ENCODE measurements at regions not wholly inside any gene's neighbourhood (a gene's known extent, or its start where the extent isn't known, plus 50 kb on each side); places are given as distances from the start of the nearest gene placed in this dataset.
"Not testable (repeated sequence)": the region's sequence is repeated elsewhere in the genome, so short reads cannot be mapped to it uniquely, and the experiment has no call there.

- Histone ChIP-seq H3K4me3 (ENCODE audit: low read length) (no peak overlapping the region), H2AFZ (ENCODE audit: low read depth, low read length) (no peak overlapping the region), H3K9me3 (ENCODE audit: low read length) (no peaks in the 10 kb centered on the region), H3K36me3 (ENCODE audit: insufficient read depth, low read length) (no peaks in the 10 kb centered on the region), H3K4me1 (ENCODE audit: insufficient read depth, low read length) (no peaks in the 10 kb centered on the region), H3K27me3 (ENCODE audit: insufficient read depth, low read length) (no peaks in the 10 kb centered on the region)
These were observed 316.8 kb upstream of the CNTN5 start for GRCh38 chr11:98703779-98704556.

GRCh38 chr11:98710026-98710425 is 310.7 kb upstream of the CNTN5 start:
- Histone ChIP-seq H2AFZ (ENCODE audit: low read depth, low read length) (no peak overlapping the region), H3K36me3 (ENCODE audit: insufficient read depth, low read length) (no peaks in the 10 kb centered on the region), H3K9me3 (ENCODE audit: low read length) (no peaks in the 10 kb centered on the region), H3K4me3 (ENCODE audit: low read length) (no peak overlapping the region), H3K4me1 (ENCODE audit: insufficient read depth, low read length) (no peaks in the 10 kb centered on the region), H3K27me3 (ENCODE audit: insufficient read depth, low read length) (no peaks in the 10 kb centered on the region)

- Histone ChIP-seq H3K27me3 (ENCODE audit: insufficient read depth, low read length) (no peaks in the 10 kb centered on the region), H3K4me1 (ENCODE audit: insufficient read depth, low read length) (no peaks in the 10 kb centered on the region), H3K4me3 (ENCODE audit: low read length) (no peak overlapping the region), H2AFZ (ENCODE audit: low read depth, low read length) (no peak overlapping the region), H3K9me3 (ENCODE audit: low read length) (no peaks in the 10 kb centered on the region), H3K36me3 (ENCODE audit: insufficient read depth, low read length) (no peaks in the 10 kb centered on the region)
These were observed 309.8 kb upstream of the CNTN5 start for GRCh38 chr11:98710986-98711385.

GRCh38 chr11:98720951-98721350 is 299.8 kb upstream of the CNTN5 start:
- no peaks in the 10 kb centered on the region for H3K4me1 ChIP-seq (ENCODE audit: insufficient read depth, low read length)
- no peak overlapping the region for H3K4me3 ChIP-seq (ENCODE audit: low read length)
- no peaks in the 10 kb centered on the region for H3K27me3 ChIP-seq (ENCODE audit: insufficient read depth, low read length)
- H2AFZ ChIP-seq (ENCODE audit: low read depth, low read length) = no peak overlapping the region
- H3K9me3 ChIP-seq (ENCODE audit: low read length) = no peaks in the 10 kb centered on the region
- no peaks in the 10 kb centered on the region for H3K36me3 ChIP-seq (ENCODE audit: insufficient read depth, low read length)

GRCh38 chr11:98725471-98725870 is 295.3 kb upstream of the CNTN5 start:
- no peaks in the 10 kb centered on the region for H3K27me3 ChIP-seq (ENCODE audit: insufficient read depth, low read length)
- H2AFZ ChIP-seq (ENCODE audit: low read depth, low read length) = no peak overlapping the region
- H3K4me3 ChIP-seq (ENCODE audit: low read length) = no peak overlapping the region
- H3K4me1 ChIP-seq (ENCODE audit: insufficient read depth, low read length) = no peaks in the 10 kb centered on the region
- H3K9me3 ChIP-seq (ENCODE audit: low read length) = no peaks in the 10 kb centered on the region
- no peaks in the 10 kb centered on the region for H3K36me3 ChIP-seq (ENCODE audit: insufficient read depth, low read length)

- H3K4me3 ChIP-seq (ENCODE audit: low read length) = no peak overlapping the region
- no peaks in the 10 kb centered on the region for H3K9me3 ChIP-seq (ENCODE audit: low read length)
- H2AFZ ChIP-seq (ENCODE audit: low read depth, low read length) = no peak overlapping the region
- H3K27me3 ChIP-seq (ENCODE audit: insufficient read depth, low read length) = no peaks in the 10 kb centered on the region
- H3K4me1 ChIP-seq (ENCODE audit: insufficient read depth, low read length) = no peaks in the 10 kb centered on the region
- H3K36me3 ChIP-seq (ENCODE audit: insufficient read depth, low read length) = no peaks in the 10 kb centered on the region
These were observed 292.3 kb upstream of the CNTN5 start for GRCh38 chr11:98728421-98728820.

GRCh38 chr11:98729118-98729517 is 291.6 kb upstream of the CNTN5 start:
- Histone ChIP-seq H3K9me3 (ENCODE audit: low read length) (no peaks in the 10 kb centered on the region), H3K4me3 (ENCODE audit: low read length) (no peak overlapping the region), H3K27me3 (ENCODE audit: insufficient read depth, low read length) (no peaks in the 10 kb centered on the region), H3K36me3 (ENCODE audit: insufficient read depth, low read length) (no peaks in the 10 kb centered on the region), H3K4me1 (ENCODE audit: insufficient read depth, low read length) (no peaks in the 10 kb centered on the region), H2AFZ (ENCODE audit: low read depth, low read length) (no peak overlapping the region)

- no peak overlapping the region for H2AFZ ChIP-seq (ENCODE audit: low read depth, low read length)
- no peaks in the 10 kb centered on the region for H3K27me3 ChIP-seq (ENCODE audit: insufficient read depth, low read length)
- H3K4me1 ChIP-seq (ENCODE audit: insufficient read depth, low read length) = no peaks in the 10 kb centered on the region
- H3K4me3 ChIP-seq (ENCODE audit: low read length) = no peak overlapping the region
- no peaks in the 10 kb centered on the region for H3K36me3 ChIP-seq (ENCODE audit: insufficient read depth, low read length)
- no peaks in the 10 kb centered on the region for H3K9me3 ChIP-seq (ENCODE audit: low read length)
These were observed 287.8 kb upstream of the CNTN5 start for GRCh38 chr11:98732947-98733346.

GRCh38 chr11:98733378-98733777 is 287.4 kb upstream of the CNTN5 start:
- not testable (repeated sequence) for H3K27me3 ChIP-seq (ENCODE audit: insufficient read depth, low read length); H3K4me1 ChIP-seq (ENCODE audit: insufficient read depth, low read length); H3K36me3 ChIP-seq (ENCODE audit: insufficient read depth, low read length); H3K4me3 ChIP-seq (ENCODE audit: low read length); H3K9me3 ChIP-seq (ENCODE audit: low read length); H2AFZ ChIP-seq (ENCODE audit: low read depth, low read length)

- Histone ChIP-seq H3K4me1 (ENCODE audit: insufficient read depth, low read length) (no peaks in the 10 kb centered on the region), H3K4me3 (ENCODE audit: low read length) (no peak overlapping the region), H3K9me3 (ENCODE audit: low read length) (no peaks in the 10 kb centered on the region), H3K27me3 (ENCODE audit: insufficient read depth, low read length) (no peaks in the 10 kb centered on the region), H2AFZ (ENCODE audit: low read depth, low read length) (no peak overlapping the region), H3K36me3 (ENCODE audit: insufficient read depth, low read length) (no peaks in the 10 kb centered on the region)
These were observed 286.1 kb upstream of the CNTN5 start for GRCh38 chr11:98734686-98735085.

GRCh38 chr11:98736833-98737232 is 283.9 kb upstream of the CNTN5 start:
- Histone ChIP-seq H3K36me3 (ENCODE audit: insufficient read depth, low read length) (no peaks in the 10 kb centered on the region), H2AFZ (ENCODE audit: low read depth, low read length) (no peak overlapping the region), H3K27me3 (ENCODE audit: insufficient read depth, low read length) (no peaks in the 10 kb centered on the region), H3K9me3 (ENCODE audit: low read length) (no peaks in the 10 kb centered on the region), H3K4me1 (ENCODE audit: insufficient read depth, low read length) (no peaks in the 10 kb centered on the region), H3K4me3 (ENCODE audit: low read length) (no peak overlapping the region)

- H3K27me3 ChIP-seq (ENCODE audit: insufficient read depth, low read length) = no peaks in the 10 kb centered on the region
- H3K36me3 ChIP-seq (ENCODE audit: insufficient read depth, low read length) = no peaks in the 10 kb centered on the region
- H3K4me3 ChIP-seq (ENCODE audit: low read length) = no peak overlapping the region
- no peak overlapping the region for H2AFZ ChIP-seq (ENCODE audit: low read depth, low read length)
- no peaks in the 10 kb centered on the region for H3K9me3 ChIP-seq (ENCODE audit: low read length)
- H3K4me1 ChIP-seq (ENCODE audit: insufficient read depth, low read length) = no peaks in the 10 kb centered on the region
These were observed 280.4 kb upstream of the CNTN5 start for GRCh38 chr11:98740321-98740720.

- H2AFZ ChIP-seq (ENCODE audit: low read depth, low read length); H3K27me3 ChIP-seq (ENCODE audit: insufficient read depth, low read length); H3K4me1 ChIP-seq (ENCODE audit: insufficient read depth, low read length); H3K4me3 ChIP-seq (ENCODE audit: low read length); H3K9me3 ChIP-seq (ENCODE audit: low read length); H3K36me3 ChIP-seq (ENCODE audit: insufficient read depth, low read length): not testable (repeated sequence)
These were observed 257.3 kb upstream of the CNTN5 start for GRCh38 chr11:98763446-98763845.

GRCh38 chr11:98766903-98767302 is 253.8 kb upstream of the CNTN5 start:
- Histone ChIP-seq H3K36me3 (ENCODE audit: insufficient read depth, low read length) (no peaks in the 10 kb centered on the region), H3K27me3 (ENCODE audit: insufficient read depth, low read length) (no peaks in the 10 kb centered on the region), H2AFZ (ENCODE audit: low read depth, low read length) (no peak overlapping the region), H3K4me3 (ENCODE audit: low read length) (no peak overlapping the region), H3K9me3 (ENCODE audit: low read length) (no peaks in the 10 kb centered on the region), H3K4me1 (ENCODE audit: insufficient read depth, low read length) (no peaks in the 10 kb centered on the region)

All from neuron (in vitro differentiated cells).